Hepatocyte (in vitro differentiated cells): ENCODE measurements at regions not wholly inside any gene's neighbourhood (a gene's known extent, or its start where the extent isn't known, plus 50 kb on each side); places are given as distances from the start of the nearest gene placed in this dataset.

Experiments
- EZH2 ChIP-seq: fragments of 200-600 bp; sonication (generic); IDR thresholded peaks from 2 replicates; pipeline ENCODE4 v1.6.1; 2016; ENCODE audit warnings: antibody characterized with exemption, mild to moderate bottlenecking, borderline replicate concordance
- EZH2phosphoT487 ChIP-seq: fragments of 200-600 bp; sonication (generic); IDR thresholded peaks from one replicate; pipeline ENCODE4 v1.6.1; 2018; ENCODE audit warnings: antibody characterized with exemption, mild to moderate bottlenecking, low read depth, moderate library complexity; ENCODE audit not compliant: unreplicated experiment, severe bottlenecking
- TF ChIP-seq, protein P1 (sequence below): fragments of 200-600 bp; sonication (generic); IDR thresholded peaks from 2 replicates; pipeline ENCODE4 v1.5.1; 2016; ENCODE audit warnings: antibody characterized with exemption, mild to moderate bottlenecking; ENCODE audit not compliant: poor library complexity

DNA sequence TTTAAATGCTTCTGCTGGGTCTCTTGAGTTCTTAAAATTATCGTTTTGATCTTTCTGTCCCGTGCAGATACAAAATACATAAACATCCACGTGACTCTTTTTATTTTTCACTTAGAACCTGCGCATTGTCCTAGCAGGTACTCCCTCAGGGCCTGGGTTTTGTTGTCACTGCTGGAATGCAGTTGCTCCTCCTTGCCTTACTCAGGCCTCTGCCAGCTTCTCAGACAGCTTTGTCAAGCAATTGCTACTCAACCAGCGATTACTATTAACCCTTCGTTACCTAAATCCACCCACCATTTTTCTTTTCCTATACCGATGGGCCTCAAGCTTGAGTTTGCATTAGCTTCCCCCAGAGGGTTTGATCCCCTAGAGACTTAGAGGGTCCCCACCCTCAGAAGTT lies 405.9 kb upstream of the RBFOX1 start:
- TF ChIP-seq, protein P1, sequence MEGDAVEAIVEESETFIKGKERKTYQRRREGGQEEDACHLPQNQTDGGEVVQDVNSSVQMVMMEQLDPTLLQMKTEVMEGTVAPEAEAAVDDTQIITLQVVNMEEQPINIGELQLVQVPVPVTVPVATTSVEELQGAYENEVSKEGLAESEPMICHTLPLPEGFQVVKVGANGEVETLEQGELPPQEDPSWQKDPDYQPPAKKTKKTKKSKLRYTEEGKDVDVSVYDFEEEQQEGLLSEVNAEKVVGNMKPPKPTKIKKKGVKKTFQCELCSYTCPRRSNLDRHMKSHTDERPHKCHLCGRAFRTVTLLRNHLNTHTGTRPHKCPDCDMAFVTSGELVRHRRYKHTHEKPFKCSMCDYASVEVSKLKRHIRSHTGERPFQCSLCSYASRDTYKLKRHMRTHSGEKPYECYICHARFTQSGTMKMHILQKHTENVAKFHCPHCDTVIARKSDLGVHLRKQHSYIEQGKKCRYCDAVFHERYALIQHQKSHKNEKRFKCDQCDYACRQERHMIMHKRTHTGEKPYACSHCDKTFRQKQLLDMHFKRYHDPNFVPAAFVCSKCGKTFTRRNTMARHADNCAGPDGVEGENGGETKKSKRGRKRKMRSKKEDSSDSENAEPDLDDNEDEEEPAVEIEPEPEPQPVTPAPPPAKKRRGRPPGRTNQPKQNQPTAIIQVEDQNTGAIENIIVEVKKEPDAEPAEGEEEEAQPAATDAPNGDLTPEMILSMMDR, result no peak
- no peak for TF ChIP-seq EZH2
- no peak for TF ChIP-seq EZH2phosphoT487
